ENCODE measurements at regions not wholly inside any gene's neighbourhood (a gene's known extent, or its start where the extent isn't known, plus 50 kb on each side); places are given as distances from the start of the nearest gene placed in this dataset.

GRCh38 chr4:18975916-18976808 lies 954.6 kb upstream of the LCORL start:
- no peak overlapping the region for H3K27ac ChIP-seq (ENCODE audit: insufficient read depth, low read depth, low read length)
- FAIRE-seq (no peak), DNase-seq (ENCODE audit: low read depth, low spot score) (no peak)
- H3K4me2 ChIP-seq (ENCODE audit: insufficient read depth, low read length) = no peak overlapping the region
- TF ChIP-seq CTCF (IDR thresholded peaks at IDR 0.05; ENCODE audit: extremely low read depth in 1 of 2, insufficient read depth in 1 of 2, low read depth in 1 of 2, low read length in 2 of 2) (no peak), EZH2 (IDR thresholded peaks at IDR 0.05; ENCODE audit: borderline replicate concordance, low read depth, low read length, severe bottlenecking) (no peak), POLR2A (IDR thresholded peaks at IDR 0.05; ENCODE audit: low read depth, low read length) (no peak), POLR2AphosphoS5 (IDR thresholded peaks at IDR 0.05; ENCODE audit: insufficient read depth, low read depth, low read length) (no peak), MYC (IDR thresholded peaks at IDR 0.05; ENCODE audit: low read depth, low read length) (no peak), FOS (IDR thresholded peaks at IDR 0.05; ENCODE audit: borderline replicate concordance, insufficient read depth, low read length) (no peak), GATA2 (IDR thresholded peaks at IDR 0.05; ENCODE audit: insufficient read depth, insufficient read length, low read depth, low read length) (no peak), JUN (IDR thresholded peaks at IDR 0.05; ENCODE audit: borderline replicate concordance, insufficient read depth, insufficient read length, low read depth) (no peak)
- TF ChIP-seq, protein P1, sequence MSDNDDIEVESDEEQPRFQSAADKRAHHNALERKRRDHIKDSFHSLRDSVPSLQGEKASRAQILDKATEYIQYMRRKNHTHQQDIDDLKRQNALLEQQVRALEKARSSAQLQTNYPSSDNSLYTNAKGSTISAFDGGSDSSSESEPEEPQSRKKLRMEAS (IDR thresholded peaks at IDR 0.05; ENCODE audit: insufficient read depth, insufficient read length) = no peak
- no peaks in the 10 kb centered on the region for H3K79me2 ChIP-seq (ENCODE audit: control insufficient read depth, insufficient read depth, low read length)
- POLR2A ChIA-PET = no interaction called here
- BruUV-seq (replicated peaks) = no TSS peak
- no peaks in the 10 kb centered on the region for H3K36me3 ChIP-seq (ENCODE audit: control insufficient read depth in 2 of 2, extremely low read depth in 1 of 2, insufficient read depth in 2 of 2, low read length in 2 of 2)
- no peaks in the 10 kb centered on the region for H3K4me1 ChIP-seq (ENCODE audit: control insufficient read depth, extremely low read depth, insufficient read depth, low read length)
- no peaks in the 10 kb centered on the region for H3K27me3 ChIP-seq (ENCODE audit: control insufficient read depth in 2 of 2, insufficient read depth in 2 of 2, low read length in 2 of 2)
- H2AFZ ChIP-seq (ENCODE audit: low read depth, low read length) = no peak overlapping the region
- H3K9ac ChIP-seq (replicated peaks; ENCODE audit: extremely low read depth, insufficient read depth, low read length) = no peak overlapping the region
- H3K4me3 ChIP-seq (replicated peaks in 1 of 3; ENCODE audit: insufficient read depth in 1 of 3, low read depth in 1 of 3, low read length in 3 of 3) = no peak overlapping the region
- no peaks in the 10 kb centered on the region for H3K9me1 ChIP-seq (replicated peaks; ENCODE audit: control insufficient read depth, extremely low read depth, insufficient read depth, low read length)
- no peaks in the 10 kb centered on the region for H4K20me1 ChIP-seq (replicated peaks; ENCODE audit: control insufficient read depth, extremely low read depth, insufficient read depth, low read length)
- intact Hi-C loops (cut with micrococcal nuclease) (no loop called here), dilution Hi-C loops (cut with MboI; ENCODE audit: extremely low pct_ligation_motif_present, low sequenced_read_pairs) (no loop called here)
- CTCF ChIA-PET = interaction anchor here (1.0 kb wide), 1 partner anchor 18 kb away, joined by 3 read pairs; no protein-coding TSS in a partner anchor
- H3K9me3 ChIP-seq (replicated peaks; ENCODE audit: control insufficient read depth, insufficient read depth, low read length) = no peaks in the 10 kb centered on the region

Measured in endothelial cell of umbilical vein (primary cell).